Esophagus squamous epithelium (tissue), 4 donors: ENCODE measurements at regions not wholly inside any gene's neighbourhood (a gene's known extent, or its start where the extent isn't known, plus 50 kb on each side); places are given as distances from the start of the nearest gene placed in this dataset.

Source experiments
- CTCF ChIP-seq, 6 experiments: fragments of 450-650 bp in 4 of 6; fragments of 200-600 bp in 2 of 6; sonication (generic) in 2 of 6; IDR thresholded peaks; one replicate each; pipeline ENCODE4 v1.5.1; 2016 to 2019; ENCODE audit warnings: antibody characterized with exemption in 6 of 6, mild to moderate bottlenecking in 4 of 6, moderate library complexity in 4 of 6
- POLR2A ChIP-seq, 4 donors: fragments of 450-650 bp; IDR thresholded peaks; one replicate each; pipeline ENCODE4 v1.6.1; 2017; ENCODE audit warnings: antibody characterized with exemption in 4 of 4, mild to moderate bottlenecking in 4 of 4, moderate library complexity in 3 of 4

GRCh38 chr5:124253203-124253810 lies 493.1 kb downstream of the ZNF608 start:
- no peak for TF ChIP-seq CTCF (IDR thresholded peaks at IDR 0.05)
- TF ChIP-seq POLR2A (IDR thresholded peaks at IDR 0.05), result no peak
